WTC11 (cell line): ENCODE measurements at regions not wholly inside any gene's neighbourhood (a gene's known extent, or its start where the extent isn't known, plus 50 kb on each side); places are given as distances from the start of the nearest gene placed in this dataset.
A peak's percentile ranks its signal among the peaks of the same experiment; 100 is the strongest.

ENCODE experiments used
- ATAC-seq: fragments of 200-7000 bp; cut with Tn5 transposase; 2 replicates; pipeline ENCODE4 v1.10.0; 2021; ENCODE audit warnings: mild to moderate bottlenecking, moderate library complexity
- CTCF ChIA-PET: fragments of 300-600 bp; sonication (Branson Sonifier 250); formaldehyde crosslinking; loops from one replicate; lab custom pipeline; 2021; ENCODE audit warnings: antibody characterized with exemption; lab: Charles Lee
- POLR2A ChIA-PET: fragments of 350-600 bp; sonication (Branson Sonifier 250); formaldehyde crosslinking; loops from one replicate; lab custom pipeline; 2021; ENCODE audit warnings: antibody characterized with exemption; lab: Charles Lee
- DNase-seq: peaks from one replicate; pipeline ENCODE4 v3.0.0; 2021; ENCODE audit warnings: low spot score
- H3K27ac Mint-ChIP-seq: 2 replicates; pipeline ENCODE4 v1.8.0; 2021; ENCODE audit warnings: mixed read lengths
- H3K27me3 Mint-ChIP-seq: 2 replicates; pipeline ENCODE4 v1.8.0; 2021; ENCODE audit warnings: low read depth, mild to moderate bottlenecking, moderate library complexity, mixed read lengths
- H3K36me3 Mint-ChIP-seq: 2 replicates; pipeline ENCODE4 v1.8.0; 2021; ENCODE audit warnings: mixed read lengths
- H3K4me1 Mint-ChIP-seq: 2 replicates; pipeline ENCODE4 v1.8.0; 2022; ENCODE audit warnings: mixed read lengths
- H3K4me3 Mint-ChIP-seq: 2 replicates; pipeline ENCODE4 v1.8.0; 2021; ENCODE audit warnings: mild to moderate bottlenecking, moderate library complexity, mixed read lengths
- H3K9me3 Mint-ChIP-seq: 2 replicates; pipeline ENCODE4 v1.8.0; 2021; ENCODE audit warnings: mixed read lengths
- ATF1 ChIP-seq: sonication (generic); formaldehyde crosslinking; IDR thresholded peaks from 2 replicates; pipeline ENCODE4 v1.8.1; 2023; ENCODE audit warnings: mild to moderate bottlenecking, moderate library complexity, missing genetic modification reagents
- ATF3 ChIP-seq: sonication (generic); formaldehyde crosslinking; conservative IDR thresholded peaks from 2 replicates; pipeline ENCODE4 v1.8.1; 2022; ENCODE audit warnings: mild to moderate bottlenecking, missing genetic modification reagents
- CBFB ChIP-seq: sonication (generic); formaldehyde crosslinking; IDR thresholded peaks from 2 replicates; pipeline ENCODE4 v1.8.1; 2022; ENCODE audit warnings: mild to moderate bottlenecking, low read depth, missing genetic modification reagents
- CTCF ChIP-seq: fragments of 200-600 bp; IDR thresholded peaks from 2 replicates; pipeline ENCODE4 v1.8.0; 2022; ENCODE audit warnings: antibody characterized with exemption
- E2F1 ChIP-seq: sonication (generic); formaldehyde crosslinking; IDR thresholded peaks from 2 replicates; pipeline ENCODE4 v1.8.0; 2022; ENCODE audit warnings: mild to moderate bottlenecking, missing genetic modification reagents
- EMX1 ChIP-seq: fragments of 250-450 bp; sonication (Bioruptor Pico); IDR thresholded peaks from 2 replicates; pipeline ENCODE4 v1.8.0; 2021; ENCODE audit warnings: mild to moderate bottlenecking
- GTF2I ChIP-seq: fragments of 250-450 bp; sonication (Bioruptor Pico); conservative IDR thresholded peaks from 2 replicates; pipeline ENCODE4 v1.4.0; 2021; ENCODE audit warnings: mild to moderate bottlenecking
- HMGXB4 ChIP-seq: sonication (generic); formaldehyde crosslinking; IDR thresholded peaks from 2 replicates; pipeline ENCODE4 v1.8.1; 2023; ENCODE audit warnings: mild to moderate bottlenecking, moderate library complexity, missing genetic modification reagents
- IRF1 ChIP-seq: sonication (generic); formaldehyde crosslinking; IDR thresholded peaks from 2 replicates; pipeline ENCODE4 v1.8.0; 2023; ENCODE audit warnings: missing genetic modification reagents
- MXD4 ChIP-seq: fragments of 250-450 bp; sonication (Bioruptor Pico); IDR thresholded peaks from 2 replicates; pipeline ENCODE4 v1.8.0; 2021; ENCODE audit warnings: mild to moderate bottlenecking, moderate library complexity, borderline replicate concordance
- NR1H2 ChIP-seq: sonication (generic); formaldehyde crosslinking; IDR thresholded peaks from 2 replicates; pipeline ENCODE4 v1.9.0; 2021; ENCODE audit warnings: mild to moderate bottlenecking, moderate library complexity, missing genetic modification reagents
- RORB ChIP-seq: fragments of 250-450 bp; sonication (Bioruptor Pico); IDR thresholded peaks from 2 replicates; pipeline ENCODE4 v1.9.0; 2021; ENCODE audit warnings: mild to moderate bottlenecking
- SMAD3 ChIP-seq: sonication (generic); formaldehyde crosslinking; IDR thresholded peaks from 2 replicates; pipeline ENCODE4 v1.8.0; 2022; ENCODE audit warnings: missing genetic modification reagents, mild to moderate bottlenecking, borderline replicate concordance
- SOX15 ChIP-seq: fragments of 250-450 bp; sonication (Bioruptor Pico); IDR thresholded peaks from 2 replicates; pipeline ENCODE4 v1.9.0; 2021; ENCODE audit warnings: mild to moderate bottlenecking
- SP1 ChIP-seq: sonication (generic); formaldehyde crosslinking; conservative IDR thresholded peaks from 2 replicates; pipeline ENCODE4 v1.8.1; 2022; ENCODE audit warnings: missing genetic modification reagents
- USF2 ChIP-seq: sonication (generic); formaldehyde crosslinking; IDR thresholded peaks from 2 replicates; pipeline ENCODE4 v1.8.1; 2023; ENCODE audit warnings: mild to moderate bottlenecking, missing genetic modification reagents, moderate library complexity
- ZMAT4 ChIP-seq: fragments of 250-450 bp; sonication (Bioruptor Pico); IDR thresholded peaks from 2 replicates; pipeline ENCODE4 v1.9.0; 2021; ENCODE audit warnings: mild to moderate bottlenecking
- ZNF671 ChIP-seq: fragments of 250-450 bp; sonication (Bioruptor Pico); IDR thresholded peaks from 2 replicates; pipeline ENCODE4 v1.8.0; 2021; ENCODE audit warnings: mild to moderate bottlenecking

- ATAC-seq (no peak), DNase-seq (no peak)
- Mint-ChIP-seq H3K27me3 (no peaks in the 10 kb centered on the region), H3K9me3 (peaks cover 13% of the 10 kb centered on the region), H3K4me3 (no peak overlapping the region), H3K27ac (no peak overlapping the region), H3K36me3 (peaks cover 8% of the 10 kb centered on the region; the same call in 1 of the 2 replicates), H3K4me1 (peaks cover 16% of the 10 kb centered on the region)
- ChIA-PET CTCF (no interaction called here), POLR2A (no interaction called here)
- TF ChIP-seq ZNF671, result no peak
Observed at GRCh38 chr1:187873126-187873525, 1044.4 kb downstream of the PLA2G4A start.

GRCh38 chr1:187876775-187877174 is 1048.0 kb downstream of the PLA2G4A start:
- TF ChIP-seq RORB (CRISPR knock-in tag), result no peak
- no peak for TF ChIP-seq NR1H2 (CRISPR knock-in tag)
- no peak for TF ChIP-seq SMAD3 (CRISPR knock-in tag)
- TF ChIP-seq EMX1 (CRISPR knock-in tag), result no peak
- TF ChIP-seq ATF1 (CRISPR knock-in tag), result no peak
- no peak for TF ChIP-seq IRF1 (CRISPR knock-in tag)
- no peak for TF ChIP-seq ZMAT4 (CRISPR knock-in tag)
- no peak for TF ChIP-seq CBFB
- no peak for TF ChIP-seq SOX15 (CRISPR knock-in tag)
- no peak for TF ChIP-seq HMGXB4 (CRISPR knock-in tag)
- TF ChIP-seq ATF3 (CRISPR knock-in tag), result no peak
- TF ChIP-seq E2F1 (CRISPR knock-in tag), result no peak
- no peak for TF ChIP-seq SP1 (CRISPR knock-in tag)
- no peak for TF ChIP-seq GTF2I
- TF ChIP-seq MXD4 (CRISPR knock-in tag), result no peak
- TF ChIP-seq CTCF, result no peak
- Mint-ChIP-seq H3K27ac (no peak overlapping the region), H3K9me3 (peaks cover 13% of the 10 kb centered on the region), H3K36me3 (peaks cover 8% of the 10 kb centered on the region; the same call in 1 of the 2 replicates), H3K27me3 (no peaks in the 10 kb centered on the region), H3K4me1 (peaks cover 37% of the 10 kb centered on the region), H3K4me3 (no peak overlapping the region)
- CTCF ChIA-PET, result no interaction called here
- POLR2A ChIA-PET, result no interaction called here
- DNase-seq, result no peak
- no peak for ATAC-seq

- POLR2A ChIA-PET, result no interaction called here
- H3K9me3 Mint-ChIP-seq, result peaks cover 13% of the 10 kb centered on the region
- H3K27ac Mint-ChIP-seq, result no peak overlapping the region
- ATAC-seq (peak; percentile 60), DNase-seq (no peak)
- CTCF ChIA-PET, result no interaction called here
- no peaks in the 10 kb centered on the region for H3K27me3 Mint-ChIP-seq
- TF ChIP-seq IRF1 (CRISPR knock-in tag), result no peak
- no peak for TF ChIP-seq USF2
- TF ChIP-seq GTF2I, result no peak
- peaks cover 8% of the 10 kb centered on the region; the same call in 1 of the 2 replicates for H3K36me3 Mint-ChIP-seq
- no peak overlapping the region for H3K4me3 Mint-ChIP-seq
- H3K4me1 Mint-ChIP-seq, result peaks cover 37% of the 10 kb centered on the region
Observed at GRCh38 chr1:187877220-187877619, 1048.5 kb downstream of the PLA2G4A start.
